Posterior cingulate gyrus (tissue), 11 donors: ENCODE measurements at regions not wholly inside any gene's neighbourhood (a gene's known extent, or its start where the extent isn't known, plus 50 kb on each side); places are given as distances from the start of the nearest gene placed in this dataset.

Experiments
- DNase-seq, 10 donors: peaks; one replicate each; pipeline versions ENCODE4 v3.0.0 to v3.0.0-alpha.2; 2020 to 2021; ENCODE audit warnings: mixed read lengths in 3 of 10
- intact Hi-C: fragments of 100-400 bp; cut with DNase I; formaldehyde crosslinking; loops from one replicate; pipeline ENCODE4 v1.15.1; 2023

GRCh38 chr3:87047852-87048251 is 56.9 kb upstream of the VGLL3 start:
- no peak for DNase-seq
- intact Hi-C loops: no loop called here

GRCh38 chr3:87046241-87046640 is 55.3 kb upstream of the VGLL3 start:
- DNase-seq: no peak
- intact Hi-C loops: no loop called here

- DNase-seq: no peak
- intact Hi-C loops: no loop called here
Measured at GRCh38 chr3:87045473-87045872, 54.5 kb upstream of the VGLL3 start.

GRCh38 chr3:87044846-87045245 is 53.9 kb upstream of the VGLL3 start:
- intact Hi-C loops: no loop called here
- DNase-seq: no peak

GRCh38 chr3:87044409-87044808 is 53.5 kb upstream of the VGLL3 start:
- no peak for DNase-seq
- intact Hi-C loops: no loop called here

GRCh38 chr3:87041191-87041590 is 50.2 kb upstream of the VGLL3 start:
- intact Hi-C loops: no loop called here
- DNase-seq: no peak
